ENCODE measurements at regions not wholly inside any gene's neighbourhood (a gene's known extent, or its start where the extent isn't known, plus 50 kb on each side); places are given as distances from the start of the nearest gene placed in this dataset.

DNA sequence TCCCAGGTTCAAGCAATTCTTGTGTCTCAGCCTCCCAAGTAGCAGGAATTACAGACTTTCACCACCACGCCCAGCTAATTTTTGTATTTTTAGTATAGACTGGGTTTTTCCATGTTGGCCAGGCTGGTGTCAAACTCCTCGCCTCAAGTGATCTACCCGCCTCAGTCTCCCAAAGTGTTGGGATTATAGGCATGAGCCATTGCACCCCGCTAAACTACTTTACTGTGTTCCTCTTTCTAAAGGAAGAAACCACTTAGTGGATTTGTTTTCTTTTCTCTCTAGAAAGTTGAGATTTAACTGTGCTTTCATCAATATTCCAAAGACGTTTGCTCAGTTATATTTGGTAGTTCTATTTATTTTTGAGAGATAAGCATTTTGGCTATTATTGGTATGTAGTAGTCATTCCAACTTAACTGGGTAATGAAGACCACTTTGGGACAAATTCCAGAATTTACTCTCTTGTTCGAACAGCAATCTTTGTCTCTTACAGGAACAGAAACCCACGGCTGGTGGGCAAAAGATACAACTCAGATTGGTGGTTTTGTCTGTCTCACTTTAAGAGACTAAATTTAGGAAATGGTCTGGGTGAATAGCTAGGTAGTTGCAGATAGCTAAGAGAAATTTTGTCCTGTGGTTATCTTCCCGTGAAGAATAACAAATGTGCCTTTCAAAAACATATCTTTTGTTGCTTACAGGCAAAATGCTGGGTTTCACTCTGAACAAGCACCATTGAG, 103.5 kb upstream of the CD55 start:
- Histone ChIP-seq H3K4me1 (no peaks in the 10 kb centered on the region), H3K36me3 (no peaks in the 10 kb centered on the region), H3K9me3 (no peaks in the 10 kb centered on the region), H3K27me3 (no peaks in the 10 kb centered on the region), H3K4me3 (no peak overlapping the region), H3K27ac (no peak overlapping the region)
- TF ChIP-seq, protein P1, sequence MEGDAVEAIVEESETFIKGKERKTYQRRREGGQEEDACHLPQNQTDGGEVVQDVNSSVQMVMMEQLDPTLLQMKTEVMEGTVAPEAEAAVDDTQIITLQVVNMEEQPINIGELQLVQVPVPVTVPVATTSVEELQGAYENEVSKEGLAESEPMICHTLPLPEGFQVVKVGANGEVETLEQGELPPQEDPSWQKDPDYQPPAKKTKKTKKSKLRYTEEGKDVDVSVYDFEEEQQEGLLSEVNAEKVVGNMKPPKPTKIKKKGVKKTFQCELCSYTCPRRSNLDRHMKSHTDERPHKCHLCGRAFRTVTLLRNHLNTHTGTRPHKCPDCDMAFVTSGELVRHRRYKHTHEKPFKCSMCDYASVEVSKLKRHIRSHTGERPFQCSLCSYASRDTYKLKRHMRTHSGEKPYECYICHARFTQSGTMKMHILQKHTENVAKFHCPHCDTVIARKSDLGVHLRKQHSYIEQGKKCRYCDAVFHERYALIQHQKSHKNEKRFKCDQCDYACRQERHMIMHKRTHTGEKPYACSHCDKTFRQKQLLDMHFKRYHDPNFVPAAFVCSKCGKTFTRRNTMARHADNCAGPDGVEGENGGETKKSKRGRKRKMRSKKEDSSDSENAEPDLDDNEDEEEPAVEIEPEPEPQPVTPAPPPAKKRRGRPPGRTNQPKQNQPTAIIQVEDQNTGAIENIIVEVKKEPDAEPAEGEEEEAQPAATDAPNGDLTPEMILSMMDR (IDR thresholded peaks at IDR 0.05), result no peak
- no peak for TF ChIP-seq POLR2A (IDR thresholded peaks at IDR 0.05)
- no peak for DNase-seq

DNA sequence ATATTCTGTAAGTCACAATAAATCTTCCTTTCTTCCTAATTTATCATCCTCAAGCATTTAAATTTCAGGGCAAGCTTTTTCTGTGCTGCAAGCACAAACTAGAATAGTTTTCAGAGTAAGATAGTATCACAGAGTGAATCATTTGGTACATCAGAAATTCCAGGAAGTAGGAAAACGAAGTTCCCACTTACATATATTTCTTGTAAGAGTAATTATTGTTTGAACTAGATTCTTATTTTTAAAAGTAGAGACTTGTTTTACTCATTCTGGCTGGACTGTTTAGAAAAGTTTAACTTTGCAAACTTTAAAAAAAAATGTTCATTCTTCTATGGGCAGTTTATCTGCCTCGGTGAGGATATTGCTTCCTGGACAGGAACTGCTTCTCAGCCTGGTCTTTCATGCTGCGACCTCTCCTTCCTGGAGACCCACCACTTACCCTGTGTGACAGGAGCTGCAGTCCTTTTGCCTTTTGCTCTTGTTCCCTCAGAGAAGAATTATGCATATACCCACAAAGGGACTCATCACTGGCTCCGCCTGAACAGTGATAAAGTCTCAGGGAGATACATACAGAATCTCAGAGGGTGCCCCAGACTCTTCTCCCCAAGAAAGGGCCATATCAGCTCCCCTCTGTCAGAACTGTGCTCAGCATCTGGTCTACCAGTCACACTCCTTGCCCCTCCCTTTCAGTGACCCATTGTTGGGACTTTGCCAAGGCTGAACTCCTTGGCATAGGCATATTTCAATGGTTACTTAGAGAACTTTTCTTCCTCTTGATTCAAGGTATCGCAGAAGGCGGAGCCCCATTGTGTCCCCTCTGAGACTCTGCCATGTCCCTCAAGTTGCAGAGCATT, 102.7 kb upstream of the CD55 start:
- Histone ChIP-seq H3K27ac (no peak overlapping the region), H3K9me3 (no peaks in the 10 kb centered on the region), H3K27me3 (no peaks in the 10 kb centered on the region), H3K4me1 (no peaks in the 10 kb centered on the region), H3K36me3 (no peaks in the 10 kb centered on the region), H3K4me3 (no peak overlapping the region)
- TF ChIP-seq POLR2A (IDR thresholded peaks at IDR 0.05), result no peak
- TF ChIP-seq, protein P1 (IDR thresholded peaks at IDR 0.05), result no peak
- DNase-seq, result no peak

DNA sequence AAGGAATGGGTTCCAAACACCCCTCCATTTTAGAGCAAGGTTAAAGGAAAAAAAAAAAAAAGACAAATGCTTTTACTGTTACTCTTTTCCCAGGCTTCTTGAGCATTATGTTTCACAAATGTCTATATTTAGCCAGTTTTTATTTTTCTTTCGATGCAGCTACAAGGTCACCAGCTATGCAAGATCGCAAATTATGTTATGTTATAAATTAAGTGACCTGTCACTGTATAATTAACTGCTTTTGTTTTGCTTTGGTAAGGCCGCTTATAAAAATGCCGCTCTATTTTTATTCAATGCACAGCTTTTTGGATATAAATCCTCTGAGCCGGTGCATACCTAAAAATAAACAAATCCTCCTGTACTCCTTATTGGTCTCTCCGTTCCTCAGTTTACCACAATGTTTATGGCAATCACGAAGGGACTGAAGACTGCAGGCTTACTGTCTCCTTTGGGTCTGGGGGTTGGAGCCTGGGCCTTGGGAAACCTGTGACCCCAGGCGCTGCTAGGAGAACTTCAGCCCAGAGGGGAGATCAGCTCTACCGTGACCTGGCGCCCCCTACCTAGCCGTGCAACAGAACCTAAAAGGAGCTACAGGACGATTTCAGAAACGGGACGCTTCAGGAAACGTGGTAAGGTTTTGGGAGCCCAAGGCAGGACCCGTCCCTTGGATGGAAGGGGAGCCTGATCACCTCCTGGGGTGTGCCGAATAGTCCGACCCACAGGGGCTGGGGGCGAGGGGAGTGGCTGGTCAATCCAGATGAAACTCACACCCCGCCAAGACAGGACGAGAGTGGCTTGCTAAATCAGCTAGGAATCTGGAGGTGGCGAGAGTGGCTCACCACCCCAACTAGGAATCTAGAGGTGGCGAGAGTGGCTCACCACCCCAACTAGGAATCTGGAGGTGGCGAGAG, 101.2 kb upstream of the CD55 start:
- TF ChIP-seq, protein P1 (IDR thresholded peaks at IDR 0.05), result no peak
- TF ChIP-seq POLR2A (IDR thresholded peaks at IDR 0.05), result no peak
- Histone ChIP-seq H3K4me3 (no peak overlapping the region), H3K27ac (no peak overlapping the region), H3K36me3 (no peaks in the 10 kb centered on the region), H3K4me1 (no peaks in the 10 kb centered on the region), H3K27me3 (no peaks in the 10 kb centered on the region), H3K9me3 (no peaks in the 10 kb centered on the region)
- no peak for DNase-seq

DNA sequence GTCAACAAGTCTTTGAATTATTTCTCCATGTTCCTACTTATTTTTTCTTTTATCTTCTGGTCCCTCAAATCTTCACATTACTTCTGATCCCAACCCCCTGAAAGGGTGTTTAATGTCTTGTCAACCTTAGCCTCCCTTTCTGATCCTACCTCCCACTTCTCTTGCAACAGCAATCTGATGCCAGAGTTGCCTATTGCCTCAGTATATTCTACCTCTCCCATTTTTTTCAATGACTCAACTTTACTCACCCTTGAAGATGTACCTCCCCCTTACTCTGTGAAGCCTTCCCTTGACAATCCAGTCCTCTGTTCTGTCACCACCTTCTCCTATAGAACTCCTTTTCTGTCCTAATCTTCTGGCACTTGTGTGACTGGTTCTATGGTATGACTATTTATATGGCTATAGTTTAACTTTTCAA, 99.5 kb upstream of the CD55 start:
- no peak for DNase-seq
- Histone ChIP-seq H3K9me3 (no peaks in the 10 kb centered on the region), H3K4me1 (no peaks in the 10 kb centered on the region), H3K4me3 (no peak overlapping the region), H3K36me3 (no peaks in the 10 kb centered on the region), H3K27ac (no peak overlapping the region), H3K27me3 (no peaks in the 10 kb centered on the region)
- TF ChIP-seq, protein P1 (IDR thresholded peaks at IDR 0.05), result no peak
- TF ChIP-seq POLR2A (IDR thresholded peaks at IDR 0.05), result no peak

DNA sequence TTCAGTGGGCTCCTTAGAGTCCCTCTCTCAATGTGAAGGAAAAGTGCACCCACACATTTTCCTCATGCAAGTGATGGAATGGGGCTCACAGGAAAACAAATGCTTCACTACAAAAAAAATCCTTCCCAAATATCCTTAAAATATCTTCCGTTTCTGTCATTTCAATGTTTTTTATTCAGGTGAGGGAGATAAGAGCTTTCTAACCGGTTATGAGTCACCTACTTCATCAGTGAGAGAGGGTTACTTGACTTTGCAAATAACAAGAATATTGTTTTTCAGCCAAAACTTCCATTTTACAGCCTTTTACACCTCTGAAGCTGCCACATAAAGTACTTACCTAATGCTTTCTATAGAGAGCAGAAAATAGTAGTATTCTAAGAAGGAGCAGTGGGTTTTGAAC, 98.3 kb upstream of the CD55 start:
- Histone ChIP-seq H3K9me3 (no peaks in the 10 kb centered on the region), H3K27ac (no peak overlapping the region), H3K36me3 (no peaks in the 10 kb centered on the region), H3K4me3 (no peak overlapping the region), H3K4me1 (no peaks in the 10 kb centered on the region), H3K27me3 (no peaks in the 10 kb centered on the region)
- no peak for TF ChIP-seq POLR2A (IDR thresholded peaks at IDR 0.05)
- TF ChIP-seq, protein P1 (IDR thresholded peaks at IDR 0.05), result no peak
- no peak for DNase-seq

All from Peyer's patch (tissue), 4 donors.